ENCODE measurements at regions not wholly inside any gene's neighbourhood (a gene's known extent, or its start where the extent isn't known, plus 50 kb on each side); places are given as distances from the start of the nearest gene placed in this dataset.

DNA sequence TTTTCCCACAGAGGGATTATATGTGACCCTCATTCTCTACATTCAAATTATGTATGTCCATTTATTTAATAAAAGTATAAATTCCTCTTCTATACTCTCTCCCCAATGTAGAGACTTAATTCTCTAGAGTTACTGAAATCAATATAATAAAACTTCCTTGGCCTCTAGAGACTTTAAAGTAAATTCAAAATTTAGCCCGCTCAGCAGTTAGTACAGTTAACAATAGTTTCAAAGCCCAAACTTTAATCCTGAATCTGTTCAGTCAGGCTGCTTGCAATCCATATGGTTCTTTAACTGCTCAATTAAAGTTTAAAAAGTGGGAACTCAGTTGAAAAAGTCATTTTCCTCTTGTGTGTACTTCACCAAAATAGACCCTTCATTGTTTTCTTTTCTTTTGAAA lies 2558.4 kb downstream of the ARAP2 start:
- DNase-seq (ENCODE audit: low read depth): no peak
- H3K4me3 ChIP-seq (ENCODE audit: low read depth, low read length): no peak overlapping the region
- TF ChIP-seq CTCF (IDR thresholded peaks at IDR 0.05; ENCODE audit: control insufficient read depth, extremely low read depth, insufficient read depth): no peak

DNA sequence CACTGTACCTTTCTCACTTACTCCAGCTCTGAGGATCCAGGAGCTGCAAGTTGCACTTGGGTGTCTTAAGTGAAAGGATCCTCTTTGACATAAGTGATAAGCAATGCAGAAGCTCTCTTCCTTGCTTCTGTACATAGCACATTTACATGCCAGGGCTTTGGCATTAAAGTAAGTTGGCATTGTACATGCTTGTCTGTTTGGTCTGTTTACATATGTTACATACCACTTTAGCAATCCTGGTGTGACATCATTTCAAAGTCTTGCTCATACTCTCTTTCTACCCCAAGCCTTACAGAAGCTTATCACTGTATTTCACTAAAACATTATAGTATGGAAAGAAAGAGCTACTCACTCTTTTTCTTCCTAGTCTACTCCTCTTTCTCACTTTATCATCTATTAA lies 2548.3 kb downstream of the ARAP2 start:
- no peak for DNase-seq (ENCODE audit: low read depth)
- TF ChIP-seq CTCF (IDR thresholded peaks at IDR 0.05; ENCODE audit: control insufficient read depth, extremely low read depth, insufficient read depth): no peak
- no peak overlapping the region for H3K4me3 ChIP-seq (ENCODE audit: low read depth, low read length)

GRCh38 chr4:33696586-33696985 lies 2547.7 kb downstream of the ARAP2 start:
- H3K4me3 ChIP-seq (ENCODE audit: low read depth, low read length): no peak overlapping the region
- DNase-seq (ENCODE audit: low read depth): no peak
- no peak for TF ChIP-seq CTCF (IDR thresholded peaks at IDR 0.05; ENCODE audit: control insufficient read depth, extremely low read depth, insufficient read depth)

- H3K4me3 ChIP-seq (ENCODE audit: low read depth, low read length): no peak overlapping the region
- no peak for DNase-seq (ENCODE audit: low read depth)
- no peak for TF ChIP-seq CTCF (IDR thresholded peaks at IDR 0.05; ENCODE audit: control insufficient read depth, extremely low read depth, insufficient read depth)
These were observed 2535.1 kb downstream of the ARAP2 start for GRCh38 chr4:33709247-33709646.

DNA sequence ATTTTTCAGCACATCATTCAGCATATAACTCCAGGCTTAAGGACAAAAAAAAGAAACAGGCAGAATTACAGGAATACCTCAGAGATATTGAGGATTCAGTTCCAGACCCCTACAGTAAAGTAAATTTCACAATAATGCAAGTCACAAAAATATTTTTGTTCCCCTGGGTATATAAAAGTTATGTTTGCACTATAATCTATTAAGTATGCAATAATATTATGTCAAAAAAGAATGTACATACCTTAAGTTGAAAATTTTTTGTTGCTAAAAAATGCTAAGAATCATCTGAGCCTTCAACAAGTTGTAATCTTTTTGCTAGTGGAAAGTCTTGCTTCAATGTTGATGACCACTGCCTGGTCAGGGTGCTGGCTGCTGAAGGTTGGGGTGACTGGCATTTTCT lies 2532.5 kb downstream of the ARAP2 start:
- no peak overlapping the region for H3K4me3 ChIP-seq (ENCODE audit: low read depth, low read length)
- no peak for DNase-seq (ENCODE audit: low read depth)
- no peak for TF ChIP-seq CTCF (IDR thresholded peaks at IDR 0.05; ENCODE audit: control insufficient read depth, extremely low read depth, insufficient read depth)

DNA sequence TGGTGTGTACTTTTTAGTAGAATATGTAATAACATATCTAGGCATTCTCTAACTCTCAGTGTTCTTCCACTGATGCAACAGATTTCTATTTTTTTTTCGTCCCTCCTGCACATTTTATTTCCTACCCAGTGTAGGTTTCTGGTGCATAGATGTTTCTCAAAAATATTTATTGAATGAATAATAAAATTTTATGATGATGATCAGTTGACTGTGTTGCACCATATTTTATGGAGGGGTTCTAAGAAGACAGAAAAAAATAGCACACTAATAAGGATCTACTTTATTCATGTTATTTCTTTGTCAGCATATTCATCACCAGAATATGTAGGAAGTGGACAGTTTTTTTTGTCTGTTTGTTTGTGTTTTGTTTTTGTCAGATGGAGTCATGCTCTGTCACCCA lies 2529.3 kb downstream of the ARAP2 start:
- TF ChIP-seq CTCF (IDR thresholded peaks at IDR 0.05; ENCODE audit: control insufficient read depth, extremely low read depth, insufficient read depth): no peak
- DNase-seq (ENCODE audit: low read depth): no peak
- no peak overlapping the region for H3K4me3 ChIP-seq (ENCODE audit: low read depth, low read length)

DNA sequence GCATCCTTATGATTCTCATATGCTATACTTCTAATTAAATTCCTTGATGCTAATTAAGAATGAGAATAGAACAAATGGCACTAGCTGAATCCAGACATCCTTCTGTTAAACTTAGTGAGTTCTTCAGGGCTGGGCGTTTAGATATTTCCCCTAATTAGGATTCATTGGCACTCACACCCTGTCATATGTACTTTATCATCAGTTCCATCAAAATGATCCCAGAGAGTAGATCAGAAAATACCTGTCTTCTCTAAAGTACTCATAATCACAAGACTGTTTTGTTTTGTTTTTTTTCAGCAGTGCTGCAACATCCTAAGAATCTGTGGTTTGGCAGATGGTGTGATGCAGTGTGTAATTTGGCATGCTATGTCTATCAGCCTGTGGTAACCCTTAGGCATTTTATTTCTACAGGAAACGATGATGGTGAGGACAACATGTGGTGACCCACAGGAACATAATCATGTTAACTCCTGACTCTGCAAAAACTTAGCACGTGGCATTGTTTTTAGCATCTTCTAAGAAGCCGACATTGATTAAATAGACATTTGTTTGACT lies 2528.4 kb downstream of the ARAP2 start:
- DNase-seq (ENCODE audit: low read depth): no peak
- no peak overlapping the region for H3K4me3 ChIP-seq (ENCODE audit: low read depth, low read length)
- no peak for TF ChIP-seq CTCF (IDR thresholded peaks at IDR 0.05; ENCODE audit: control insufficient read depth, extremely low read depth, insufficient read depth)

Data from LNCaP clone FGC (cell line).